ENCODE measurements at regions not wholly inside any gene's neighbourhood (a gene's known extent, or its start where the extent isn't known, plus 50 kb on each side); places are given as distances from the start of the nearest gene placed in this dataset.
"Not testable (repeated sequence)": the region's sequence is repeated elsewhere in the genome, so short reads cannot be mapped to it uniquely, and the experiment has no call there.

DNA sequence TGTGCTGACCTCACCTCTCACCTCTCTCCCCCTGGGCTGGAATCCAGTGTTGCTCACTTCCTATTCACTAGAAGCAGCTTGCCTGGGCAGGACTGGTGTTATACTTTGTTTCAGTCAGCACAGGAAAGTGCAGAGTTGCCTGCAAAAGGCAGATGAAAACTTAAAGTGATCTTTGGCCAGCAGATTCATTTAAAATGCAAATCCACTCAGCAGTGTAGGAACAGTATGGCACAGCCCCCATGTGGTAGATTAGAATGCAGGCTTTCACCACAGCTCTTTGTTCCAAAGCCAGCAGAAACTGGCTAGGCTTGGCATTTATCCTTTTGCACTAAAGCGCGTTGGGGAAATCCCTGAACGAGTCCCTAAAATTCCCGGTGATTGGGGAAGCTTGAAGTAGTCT, 301.2 kb downstream of the OR4C45 start:
- no peaks in the 10 kb centered on the region for H3K27me3 ChIP-seq
- intact Hi-C loops (cut with DNase I; ENCODE audit: low total_unique reads), result no loop called here
- TF ChIP-seq CTCF (IDR thresholded peaks at IDR 0.05) (no peak), POLR2A (IDR thresholded peaks at IDR 0.05) (no peak)

DNA sequence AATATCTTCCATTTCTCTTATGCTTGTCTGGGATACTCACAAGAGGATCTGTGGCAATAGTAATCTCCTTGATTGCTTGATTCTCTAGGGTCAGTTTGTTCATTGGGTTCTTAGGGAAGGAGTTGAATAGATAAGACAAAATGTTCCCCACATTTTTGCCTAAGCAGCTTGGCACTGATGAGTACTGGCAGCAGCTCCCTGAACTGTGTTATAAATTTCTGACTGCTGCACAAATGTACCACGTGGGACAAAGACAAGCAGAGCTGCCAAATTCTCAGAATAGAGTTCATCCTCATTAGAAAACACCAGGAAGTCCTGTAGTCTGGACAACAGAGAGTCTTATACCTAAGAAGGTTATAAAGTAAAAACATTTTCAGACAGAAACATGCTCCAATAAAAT, 304.8 kb downstream of the OR4C45 start:
- H3K4me1 ChIP-seq; H3K27me3 ChIP-seq; H3K4me3 ChIP-seq; H3K9me3 ChIP-seq; DNase-seq; H3K36me3 ChIP-seq (ENCODE audit: low read depth, missing control alignments); intact Hi-C loops (cut with DNase I; ENCODE audit: low total_unique reads); H3K27ac ChIP-seq: not testable (repeated sequence)
- 0% methylated on average over 1 of the region's 1 CpG for WGBS, 2 donors

More for the DNA sequence above, 301.2 kb downstream of the OR4C45 start:
- Histone ChIP-seq H3K4me1 (no peaks in the 10 kb centered on the region), H3K36me3 (ENCODE audit: low read depth, missing control alignments) (no peaks in the 10 kb centered on the region), H3K27ac (no peak overlapping the region), H3K9me3 (no peaks in the 10 kb centered on the region), H3K4me3 (no peak overlapping the region)
- WGBS, 2 donors, result 29 to 70% methylated on average over 4 of the region's 4 CpGs
- DNase-seq, result no peak

DNA sequence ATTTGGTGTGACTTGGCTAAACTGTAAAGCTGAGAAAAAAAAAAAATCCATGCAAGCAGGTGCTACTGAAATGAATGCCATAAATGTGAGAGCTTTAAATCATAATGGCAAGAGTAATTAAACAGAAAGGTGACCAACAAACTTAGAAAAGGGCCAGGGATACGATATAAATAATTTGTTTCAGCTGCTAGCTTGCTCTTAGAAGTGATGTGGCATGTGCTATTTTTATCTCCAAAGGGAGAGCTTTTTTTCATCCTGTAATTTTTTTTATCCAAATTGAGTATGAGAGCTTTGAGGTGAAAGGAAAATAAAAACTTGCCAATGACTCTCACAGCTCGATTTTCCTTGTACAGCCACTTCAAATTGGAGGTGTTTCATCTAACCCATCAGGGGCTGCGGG, 315.3 kb downstream of the OR4C45 start:
- H3K4me3 ChIP-seq; H3K9me3 ChIP-seq; DNase-seq; intact Hi-C loops (cut with DNase I; ENCODE audit: low total_unique reads); H3K36me3 ChIP-seq (ENCODE audit: low read depth, missing control alignments); H3K4me1 ChIP-seq; H3K27ac ChIP-seq; H3K27me3 ChIP-seq: not testable (repeated sequence)
- WGBS, 2 donors, result no CpG with 5 or more reads among the region's 3 CpGs

GRCh38 chr11:50379484-50379883, 346.8 kb downstream of the OR4C45 start:
- WGBS, 2 donors, result 74 to 84% methylated on average over 1 of the region's 1 CpG
- H3K9me3 ChIP-seq, result no peaks in the 10 kb centered on the region

GRCh38 chr11:50394017-50394416, 361.3 kb downstream of the OR4C45 start:
- TF ChIP-seq POLR2A (IDR thresholded peaks at IDR 0.05) (no peak), CTCF (IDR thresholded peaks at IDR 0.05) (no peak)
- H3K27me3 ChIP-seq, result no peaks in the 10 kb centered on the region
- no peak overlapping the region for H3K27ac ChIP-seq
- intact Hi-C loops (cut with DNase I; ENCODE audit: low total_unique reads), result no loop called here
- H3K36me3 ChIP-seq (ENCODE audit: low read depth, missing control alignments), result no peaks in the 10 kb centered on the region
- H3K4me1 ChIP-seq, result no peaks in the 10 kb centered on the region
- no peak overlapping the region for H3K4me3 ChIP-seq
- H3K9me3 ChIP-seq, result no peaks in the 10 kb centered on the region
- 71 to 73% methylated on average over 2 of the region's 2 CpGs for WGBS, 2 donors
- no peak for DNase-seq

More at GRCh38 chr11:50379484-50379883, 346.8 kb downstream of the OR4C45 start:
- H3K27ac ChIP-seq, result no peak overlapping the region
- H3K36me3 ChIP-seq (ENCODE audit: low read depth, missing control alignments), result no peaks in the 10 kb centered on the region
- intact Hi-C loops (cut with DNase I; ENCODE audit: low total_unique reads), result no loop called here
- no peaks in the 10 kb centered on the region for H3K27me3 ChIP-seq
- DNase-seq, result no peak
- TF ChIP-seq CTCF (IDR thresholded peaks at IDR 0.05), result no peak
- TF ChIP-seq POLR2A (IDR thresholded peaks at IDR 0.05), result no peak
- no peak overlapping the region for H3K4me3 ChIP-seq
- H3K4me1 ChIP-seq, result no peaks in the 10 kb centered on the region

GRCh38 chr11:50412832-50413231, 380.2 kb downstream of the OR4C45 start:
- 65 to 76% methylated on average over 6 of the region's 6 CpGs for WGBS, 2 donors
- Histone ChIP-seq H3K4me3 (no peak overlapping the region), H3K27me3 (no peaks in the 10 kb centered on the region), H3K9me3 (no peaks in the 10 kb centered on the region), H3K4me1 (no peaks in the 10 kb centered on the region), H3K36me3 (ENCODE audit: low read depth, missing control alignments) (no peaks in the 10 kb centered on the region), H3K27ac (no peak overlapping the region)
- no peak for TF ChIP-seq CTCF (IDR thresholded peaks at IDR 0.05)
- TF ChIP-seq POLR2A (IDR thresholded peaks at IDR 0.05), result no peak
- no peak for DNase-seq
- intact Hi-C loops (cut with DNase I; ENCODE audit: low total_unique reads), result no loop called here
